ENCODE measurements at regions not wholly inside any gene's neighbourhood (a gene's known extent, or its start where the extent isn't known, plus 50 kb on each side); places are given as distances from the start of the nearest gene placed in this dataset. TPM values are rescaled to one million over a fixed set of nuclear protein-coding genes. Genes with fewer than 3 reads are reported as not detected.
"Not testable (repeated sequence)": the region's sequence is repeated elsewhere in the genome, so short reads cannot be mapped to it uniquely, and the experiment has no call there.

DNA sequence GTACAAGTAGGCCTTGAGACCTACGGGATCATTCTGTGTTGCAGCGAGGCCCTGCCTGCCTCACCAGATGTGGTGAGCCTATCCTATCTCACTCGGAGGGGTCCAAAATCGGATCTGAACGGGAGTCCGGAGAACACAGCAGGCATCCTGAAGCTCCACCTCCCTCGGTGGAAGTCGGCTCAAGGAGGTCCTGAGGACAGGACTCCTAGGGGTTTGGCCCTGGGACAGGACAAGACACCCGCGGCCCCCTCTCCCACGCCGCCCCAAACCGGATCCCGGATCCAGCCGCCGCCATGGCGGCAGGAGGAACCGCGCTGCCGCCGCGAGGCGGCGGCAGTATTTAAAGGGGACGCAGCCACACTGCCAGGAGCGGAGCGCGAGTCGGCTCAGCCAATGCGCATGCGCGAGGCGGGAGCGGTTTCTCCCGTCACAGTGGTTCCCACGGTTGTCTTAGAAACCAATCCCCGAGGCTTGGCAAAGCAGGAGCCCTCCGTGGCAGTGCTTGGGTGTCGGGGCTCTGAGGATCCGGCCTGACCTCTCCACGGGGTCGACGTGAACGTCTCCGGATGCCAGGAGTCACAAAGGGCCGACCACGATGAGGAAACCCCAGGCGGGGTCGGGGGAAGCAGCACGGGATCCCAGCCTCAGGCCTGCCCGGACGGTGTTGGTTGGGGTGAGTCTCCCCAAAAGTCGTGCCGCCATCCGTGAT lies 454.6 kb upstream of the ZNG1F start:
- DNase-seq; H3K27ac ChIP-seq (ENCODE audit: low read length); H3K27me3 ChIP-seq (ENCODE audit: low read length); H3K36me3 ChIP-seq (ENCODE audit: insufficient read depth, low read length); H3K9ac ChIP-seq (ENCODE audit: low read length); H3K4me3 ChIP-seq (ENCODE audit: low read length); H3K9me2 ChIP-seq (replicated peaks; ENCODE audit: insufficient read depth, low read length); H4K20me1 ChIP-seq (ENCODE audit: insufficient read depth, low read depth, low read length); H3K79me2 ChIP-seq (ENCODE audit: low read length); H3K9me3 ChIP-seq (ENCODE audit: low read length); H3K4me1 ChIP-seq (ENCODE audit: low read length); H2AFZ ChIP-seq (ENCODE audit: low read length); H3K4me2 ChIP-seq (ENCODE audit: low read depth, low read length, poor library complexity, severe bottlenecking): not testable (repeated sequence)

DNA sequence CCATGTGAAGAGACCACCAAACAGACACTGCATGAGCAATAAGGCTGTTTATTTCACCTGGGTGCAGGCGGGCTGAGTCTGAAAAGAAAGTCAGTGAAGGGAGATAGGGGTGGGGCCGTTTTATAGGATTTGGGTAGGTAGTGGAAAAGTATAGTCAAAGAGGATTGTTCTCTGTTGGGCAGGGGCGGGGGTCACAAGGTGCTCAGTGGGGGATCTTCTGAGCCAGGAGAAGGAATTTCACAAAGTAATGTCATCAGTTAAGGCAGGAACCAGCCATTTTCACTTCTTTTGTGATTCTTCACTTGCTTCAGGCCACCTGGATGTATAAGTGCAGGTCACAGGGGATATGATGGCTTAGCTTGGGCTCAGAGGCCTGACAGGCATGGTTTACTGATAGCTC lies 444.6 kb upstream of the ZNG1F start:
- H3K36me3 ChIP-seq (ENCODE audit: insufficient read depth, low read length); H3K4me2 ChIP-seq (ENCODE audit: low read depth, low read length, poor library complexity, severe bottlenecking); H3K9ac ChIP-seq (ENCODE audit: low read length); H3K79me2 ChIP-seq (ENCODE audit: low read length); H3K4me1 ChIP-seq (ENCODE audit: low read length); H3K9me2 ChIP-seq (replicated peaks; ENCODE audit: insufficient read depth, low read length); H3K27ac ChIP-seq (ENCODE audit: low read length); DNase-seq; H3K4me3 ChIP-seq (ENCODE audit: low read length); H3K9me3 ChIP-seq (ENCODE audit: low read length); H2AFZ ChIP-seq (ENCODE audit: low read length); H4K20me1 ChIP-seq (ENCODE audit: insufficient read depth, low read depth, low read length); H3K27me3 ChIP-seq (ENCODE audit: low read length): not testable (repeated sequence)

DNA sequence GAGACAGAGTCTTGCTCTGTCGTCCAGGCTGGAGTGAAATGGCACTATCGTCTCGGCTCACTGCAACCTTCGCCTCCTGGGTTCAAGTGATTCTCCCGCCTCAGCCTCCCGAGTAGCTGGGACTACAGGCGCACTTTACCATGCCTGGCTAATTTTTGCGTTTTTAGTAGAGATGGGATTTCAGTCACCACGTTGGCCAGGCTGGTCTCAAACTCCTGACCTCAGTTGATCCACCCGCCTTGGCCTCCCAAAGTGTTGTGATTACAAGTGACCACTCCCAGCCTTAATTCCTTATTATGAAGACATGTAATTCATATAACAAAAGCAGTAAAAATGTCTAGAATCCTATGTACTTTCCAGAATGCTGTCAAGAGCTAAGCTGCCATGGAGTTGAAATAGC lies 434.5 kb upstream of the ZNG1F start:
- not testable (repeated sequence) for H3K27ac ChIP-seq (ENCODE audit: low read length); H3K4me2 ChIP-seq (ENCODE audit: low read depth, low read length, poor library complexity, severe bottlenecking); H3K9me3 ChIP-seq (ENCODE audit: low read length); DNase-seq; H3K9ac ChIP-seq (ENCODE audit: low read length); H3K36me3 ChIP-seq (ENCODE audit: insufficient read depth, low read length); H3K79me2 ChIP-seq (ENCODE audit: low read length); H2AFZ ChIP-seq (ENCODE audit: low read length); H3K27me3 ChIP-seq (ENCODE audit: low read length); H3K4me1 ChIP-seq (ENCODE audit: low read length); H4K20me1 ChIP-seq (ENCODE audit: insufficient read depth, low read depth, low read length); H3K9me2 ChIP-seq (replicated peaks; ENCODE audit: insufficient read depth, low read length); H3K4me3 ChIP-seq (ENCODE audit: low read length)

DNA sequence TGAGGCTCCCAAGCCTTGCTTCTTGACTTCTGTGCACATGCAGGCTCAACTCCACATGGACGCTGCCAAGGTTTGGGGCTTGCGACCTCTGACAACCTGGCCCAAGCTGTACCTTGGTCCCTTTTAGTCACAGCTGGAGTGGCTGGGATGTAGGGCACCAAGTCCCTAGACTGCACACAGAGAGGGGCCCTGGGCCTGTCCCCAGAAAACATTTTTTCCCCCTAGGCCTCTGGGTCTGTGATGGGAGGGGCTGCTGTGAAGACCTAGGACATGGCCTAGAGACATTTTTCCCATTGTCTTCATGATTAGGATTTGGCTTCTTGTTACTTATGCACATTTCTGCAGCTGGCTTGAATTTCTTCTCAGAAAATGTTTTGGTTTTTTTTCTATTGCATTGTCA lies 430.1 kb upstream of the ZNG1F start:
- not testable (repeated sequence) for H3K27ac ChIP-seq (ENCODE audit: low read length); H3K4me3 ChIP-seq (ENCODE audit: low read length); H3K27me3 ChIP-seq (ENCODE audit: low read length); H3K9me3 ChIP-seq (ENCODE audit: low read length); H3K9ac ChIP-seq (ENCODE audit: low read length); DNase-seq; H3K4me1 ChIP-seq (ENCODE audit: low read length); H4K20me1 ChIP-seq (ENCODE audit: insufficient read depth, low read depth, low read length); H3K79me2 ChIP-seq (ENCODE audit: low read length); H3K36me3 ChIP-seq (ENCODE audit: insufficient read depth, low read length); H3K4me2 ChIP-seq (ENCODE audit: low read depth, low read length, poor library complexity, severe bottlenecking); H2AFZ ChIP-seq (ENCODE audit: low read length); H3K9me2 ChIP-seq (replicated peaks; ENCODE audit: insufficient read depth, low read length)

DNA sequence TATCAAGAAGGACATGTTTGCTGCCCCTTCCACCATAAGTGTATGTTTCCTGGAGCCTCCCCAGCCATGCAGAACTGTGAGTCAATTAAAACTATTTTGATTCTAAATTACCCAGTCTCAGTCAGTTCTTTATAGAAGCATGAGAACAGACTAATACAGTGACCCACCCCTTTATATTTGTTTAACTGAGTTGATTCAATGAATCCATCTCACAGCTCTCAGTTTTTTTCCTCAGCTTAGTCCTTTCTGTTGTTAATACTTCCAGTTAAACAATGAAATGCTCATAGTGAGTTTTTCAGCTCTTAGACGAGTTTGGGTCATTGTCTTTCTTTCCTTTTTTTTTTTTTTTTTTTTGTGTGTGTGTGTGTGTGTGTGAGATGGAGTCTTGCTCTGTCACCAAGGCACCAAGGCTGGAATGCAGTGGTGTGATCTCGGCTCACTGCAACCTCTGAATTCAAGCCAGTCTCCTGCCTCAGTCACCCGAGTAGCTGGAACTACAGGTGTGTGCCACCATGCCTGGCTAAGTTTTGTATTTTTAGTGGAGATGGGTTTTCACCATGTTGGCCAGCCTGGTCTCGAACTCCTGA lies 417.9 kb upstream of the ZNG1F start:
- H3K4me1 ChIP-seq (ENCODE audit: low read length); H3K36me3 ChIP-seq (ENCODE audit: insufficient read depth, low read length); DNase-seq; H3K9ac ChIP-seq (ENCODE audit: low read length); H2AFZ ChIP-seq (ENCODE audit: low read length); H3K9me3 ChIP-seq (ENCODE audit: low read length); H3K4me2 ChIP-seq (ENCODE audit: low read depth, low read length, poor library complexity, severe bottlenecking); H4K20me1 ChIP-seq (ENCODE audit: insufficient read depth, low read depth, low read length); H3K9me2 ChIP-seq (replicated peaks; ENCODE audit: insufficient read depth, low read length); H3K4me3 ChIP-seq (ENCODE audit: low read length); H3K27ac ChIP-seq (ENCODE audit: low read length); H3K79me2 ChIP-seq (ENCODE audit: low read length); H3K27me3 ChIP-seq (ENCODE audit: low read length): not testable (repeated sequence)

DNA sequence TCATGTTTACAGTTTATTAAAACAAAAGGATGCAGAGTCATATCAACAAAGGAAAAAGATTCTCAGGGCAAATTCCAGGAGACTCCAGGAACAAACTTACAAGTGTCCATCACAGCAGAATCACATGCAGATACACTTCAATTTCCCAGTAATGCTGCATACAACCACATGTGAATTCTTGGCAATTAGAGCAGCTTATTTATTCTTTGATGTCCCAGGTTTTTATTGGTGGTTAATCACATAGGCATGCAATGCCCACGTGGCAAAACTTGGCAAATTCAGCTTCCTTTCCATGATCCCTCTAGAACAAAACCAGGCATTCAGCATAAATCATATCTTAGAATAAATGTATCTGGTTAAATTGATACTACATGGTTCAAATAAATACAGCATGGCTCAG lies 376.5 kb upstream of the ZNG1F start:
- not testable (repeated sequence) for H3K27me3 ChIP-seq (ENCODE audit: low read length); H3K27ac ChIP-seq (ENCODE audit: low read length); H3K4me3 ChIP-seq (ENCODE audit: low read length); H3K79me2 ChIP-seq (ENCODE audit: low read length); H3K4me2 ChIP-seq (ENCODE audit: low read depth, low read length, poor library complexity, severe bottlenecking); H2AFZ ChIP-seq (ENCODE audit: low read length); DNase-seq; H3K36me3 ChIP-seq (ENCODE audit: insufficient read depth, low read length); H4K20me1 ChIP-seq (ENCODE audit: insufficient read depth, low read depth, low read length); H3K9me2 ChIP-seq (replicated peaks; ENCODE audit: insufficient read depth, low read length); H3K9me3 ChIP-seq (ENCODE audit: low read length); H3K4me1 ChIP-seq (ENCODE audit: low read length); H3K9ac ChIP-seq (ENCODE audit: low read length)

Small RNAs in the stretch of these regions (small RNA-seq; reads per million reads assigned to genes)
- not detected for gene AL591926.1
- not detected for gene AL591926.4
- gene AL591926.5 = not detected
- not detected for gene AL591926.6
- gene AL591926.8 = not detected
- not detected for gene AL591926.9
- not detected for gene RF00019
- gene RF00156 = not detected
- gene RN7SL565P = not detected

All from Karpas-422 (cell line).